Lung (tissue), 11 donors: ENCODE measurements at regions not wholly inside any gene's neighbourhood (a gene's known extent, or its start where the extent isn't known, plus 50 kb on each side); places are given as distances from the start of the nearest gene placed in this dataset.

Source experiments
- ATAC-seq: fragments of 200-7000 bp; cut with Tn5 transposase; one replicate; pipeline ENCODE4 v1.9.1; 2020; ENCODE audit warnings: moderate number of reproducible peaks; ENCODE audit not compliant: insufficient read depth, low FRiP score
- DNase-seq, 3 donors: peaks; one replicate each; pipeline ENCODE4 v3.0.0-alpha.2; 2013 to 2017
- H3K27ac ChIP-seq, 2 donors: one replicate each; pipeline ENCODE4 v1.5.1; 2013; ENCODE audit warnings: mild to moderate bottlenecking in 2 of 2, moderate library complexity in 2 of 2, control low read depth in 1 of 2, inconsistent platforms in 1 of 2, low read depth in 1 of 2, low read length in 1 of 2
- H3K27me3 ChIP-seq, 3 donors: one replicate each; pipeline ENCODE4 v1.5.1; 2013; ENCODE audit warnings: low read length in 2 of 3; ENCODE audit not compliant: control insufficient read depth in 3 of 3, insufficient read depth in 3 of 3
- H3K36me3 ChIP-seq, 4 donors: one replicate each; pipeline ENCODE4 v1.5.1; 2013; ENCODE audit warnings: low read length in 4 of 4, mild to moderate bottlenecking in 1 of 4, moderate library complexity in 1 of 4; ENCODE audit not compliant: control insufficient read depth in 4 of 4, insufficient read depth in 4 of 4
- H3K4me1 ChIP-seq, 5 donors: one replicate each; pipeline ENCODE4 v1.5.1; 2013; ENCODE audit warnings: low read length in 5 of 5, mild to moderate bottlenecking in 2 of 5, moderate library complexity in 1 of 5; ENCODE audit not compliant: control insufficient read depth in 5 of 5, insufficient read depth in 5 of 5
- H3K4me3 ChIP-seq: one replicate; pipeline ENCODE4 v1.5.1; 2013; ENCODE audit warnings: mild to moderate bottlenecking, control low read depth, moderate library complexity
- H3K9ac ChIP-seq, 2 donors: one replicate each; pipeline ENCODE4 v1.5.1; 2013; ENCODE audit warnings: low read length in 2 of 2, control low read depth in 1 of 2; ENCODE audit not compliant: insufficient read depth in 1 of 2
- H3K9me3 ChIP-seq, 4 donors: one replicate each; pipeline ENCODE4 v1.5.1; 2013; ENCODE audit warnings: low read length in 3 of 4, mild to moderate bottlenecking in 1 of 4, moderate library complexity in 1 of 4; ENCODE audit not compliant: control insufficient read depth in 4 of 4, insufficient read depth in 3 of 4
- CTCF ChIP-seq: IDR thresholded peaks from 2 replicates; pipeline ENCODE4 v1.5.1; 2012; ENCODE audit warnings: mild to moderate bottlenecking; ENCODE audit errors: control extremely low read depth, extremely low read depth
- WGBS, 2 donors: extraction: QIAGEN DNeasy Blood & Tissue Kit; methylation state at CpG; one replicate each; pipeline ENCODE4 v1.1.7; 2013; 5-methylcytosine and 5-hydroxymethylcytosine counted together
- donor health status: control.
- donor health status: control.
- donor health status: Bipolar disorder and iron deficiency.
- donor health status: healthy.
- donor health status: DM: yes; HTN: yes; CAD: no.

- ATAC-seq = no peak
- no peak for DNase-seq
- Histone ChIP-seq H3K9me3 (peaks cover 0 to 2% (median 0%) of the 10 kb centered on the region in 4 donors), H3K4me3 (no peak overlapping the region), H3K36me3 (no peaks in the 10 kb centered on the region), H3K27ac (no peak overlapping the region), H3K4me1 (no peaks in the 10 kb centered on the region), H3K27me3 (peaks cover 0 to under 1% (median 0%) of the 10 kb centered on the region in 3 donors), H3K9ac (no peak overlapping the region)
- no peak for TF ChIP-seq CTCF
- WGBS, 2 donors = 64 to 74% methylated on average over 3 of the region's 3 CpGs
These were observed 237.8 kb upstream of the LRIG3 start for GRCh38 chr12:59158066-59158465.

- Histone ChIP-seq H3K4me1 (no peaks in the 10 kb centered on the region), H3K9ac (no peak overlapping the region), H3K4me3 (no peak overlapping the region), H3K36me3 (no peaks in the 10 kb centered on the region), H3K27me3 (no peaks in the 10 kb centered on the region), H3K9me3 (peaks cover 0 to 2% (median 0%) of the 10 kb centered on the region in 4 donors), H3K27ac (no peak overlapping the region)
- DNase-seq = no peak
- TF ChIP-seq CTCF = no peak
- no peak for ATAC-seq
These were observed 235.1 kb upstream of the LRIG3 start for GRCh38 chr12:59155448-59155847.

GRCh38 chr12:59151243-59151642, 230.9 kb upstream of the LRIG3 start:
- no peak overlapping the region for H3K4me3 ChIP-seq
- H3K27ac ChIP-seq = no peak overlapping the region
- H3K9ac ChIP-seq = no peak overlapping the region
- ATAC-seq = no peak
- TF ChIP-seq CTCF = no peak
- H3K9me3 ChIP-seq = no peaks in the 10 kb centered on the region
- H3K36me3 ChIP-seq = no peaks in the 10 kb centered on the region
- no peak for DNase-seq
- no peaks in the 10 kb centered on the region for H3K4me1 ChIP-seq
- H3K27me3 ChIP-seq = no peaks in the 10 kb centered on the region

GRCh38 chr12:59149995-59150642, 229.8 kb upstream of the LRIG3 start:
- ATAC-seq (peak; percentile 94), DNase-seq (peak; percentile 12 to 92 (median 90))
- Histone ChIP-seq H3K36me3 (no peaks in the 10 kb centered on the region), H3K27ac (no peak overlapping the region), H3K4me1 (no peaks in the 10 kb centered on the region), H3K27me3 (no peaks in the 10 kb centered on the region), H3K9ac (no peak overlapping the region), H3K9me3 (no peaks in the 10 kb centered on the region), H3K4me3 (no peak overlapping the region)
- TF ChIP-seq CTCF = peak; percentile 93
- 48% methylated on average over 2 of the region's 2 CpGs for WGBS, 2 donors
